Breast epithelium (tissue), 3 donors: ENCODE measurements at regions not wholly inside any gene's neighbourhood (a gene's known extent, or its start where the extent isn't known, plus 50 kb on each side); places are given as distances from the start of the nearest gene placed in this dataset.

Experiments
- POLR2A ChIP-seq: fragments of 450-650 bp; IDR thresholded peaks from one replicate; pipeline ENCODE4 v1.6.1; 2016; ENCODE audit warnings: antibody characterized with exemption, mild to moderate bottlenecking, moderate library complexity
- TF ChIP-seq, protein P1 (sequence below), 3 donors: fragments of 450-650 bp; IDR thresholded peaks; one replicate each; pipeline ENCODE4 v1.5.1; 2016 to 2017; ENCODE audit warnings: antibody characterized with exemption in 3 of 3, mild to moderate bottlenecking in 3 of 3, moderate library complexity in 3 of 3

DNA sequence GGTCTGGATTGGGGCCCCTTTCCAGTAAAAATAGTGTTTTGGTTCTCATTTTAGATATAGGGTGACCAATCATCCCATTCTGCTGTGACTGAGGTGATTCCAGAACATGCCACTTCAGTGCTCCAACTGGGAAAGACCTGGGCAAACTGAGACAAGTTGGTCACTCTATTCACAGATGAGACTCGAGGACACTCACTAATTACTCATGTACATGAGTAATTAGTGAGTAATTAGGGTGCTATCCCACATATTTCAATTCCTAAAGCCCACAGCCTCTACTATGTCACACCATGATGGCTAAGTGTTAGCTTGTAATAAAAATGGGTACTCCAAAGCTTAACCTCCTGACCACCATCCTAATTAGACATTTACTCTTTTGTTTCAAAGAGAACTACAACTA is 86.0 kb downstream of the CBLN4 start:
- TF ChIP-seq, protein P1, sequence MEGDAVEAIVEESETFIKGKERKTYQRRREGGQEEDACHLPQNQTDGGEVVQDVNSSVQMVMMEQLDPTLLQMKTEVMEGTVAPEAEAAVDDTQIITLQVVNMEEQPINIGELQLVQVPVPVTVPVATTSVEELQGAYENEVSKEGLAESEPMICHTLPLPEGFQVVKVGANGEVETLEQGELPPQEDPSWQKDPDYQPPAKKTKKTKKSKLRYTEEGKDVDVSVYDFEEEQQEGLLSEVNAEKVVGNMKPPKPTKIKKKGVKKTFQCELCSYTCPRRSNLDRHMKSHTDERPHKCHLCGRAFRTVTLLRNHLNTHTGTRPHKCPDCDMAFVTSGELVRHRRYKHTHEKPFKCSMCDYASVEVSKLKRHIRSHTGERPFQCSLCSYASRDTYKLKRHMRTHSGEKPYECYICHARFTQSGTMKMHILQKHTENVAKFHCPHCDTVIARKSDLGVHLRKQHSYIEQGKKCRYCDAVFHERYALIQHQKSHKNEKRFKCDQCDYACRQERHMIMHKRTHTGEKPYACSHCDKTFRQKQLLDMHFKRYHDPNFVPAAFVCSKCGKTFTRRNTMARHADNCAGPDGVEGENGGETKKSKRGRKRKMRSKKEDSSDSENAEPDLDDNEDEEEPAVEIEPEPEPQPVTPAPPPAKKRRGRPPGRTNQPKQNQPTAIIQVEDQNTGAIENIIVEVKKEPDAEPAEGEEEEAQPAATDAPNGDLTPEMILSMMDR (IDR thresholded peaks at IDR 0.05) = no peak
- no peak for TF ChIP-seq POLR2A
